ENCODE measurements at regions not wholly inside any gene's neighbourhood (a gene's known extent, or its start where the extent isn't known, plus 50 kb on each side); places are given as distances from the start of the nearest gene placed in this dataset.

GRCh38 chr7:153891990-153892389, 160.2 kb upstream of the DPP6 start:
- TF ChIP-seq, protein P1, sequence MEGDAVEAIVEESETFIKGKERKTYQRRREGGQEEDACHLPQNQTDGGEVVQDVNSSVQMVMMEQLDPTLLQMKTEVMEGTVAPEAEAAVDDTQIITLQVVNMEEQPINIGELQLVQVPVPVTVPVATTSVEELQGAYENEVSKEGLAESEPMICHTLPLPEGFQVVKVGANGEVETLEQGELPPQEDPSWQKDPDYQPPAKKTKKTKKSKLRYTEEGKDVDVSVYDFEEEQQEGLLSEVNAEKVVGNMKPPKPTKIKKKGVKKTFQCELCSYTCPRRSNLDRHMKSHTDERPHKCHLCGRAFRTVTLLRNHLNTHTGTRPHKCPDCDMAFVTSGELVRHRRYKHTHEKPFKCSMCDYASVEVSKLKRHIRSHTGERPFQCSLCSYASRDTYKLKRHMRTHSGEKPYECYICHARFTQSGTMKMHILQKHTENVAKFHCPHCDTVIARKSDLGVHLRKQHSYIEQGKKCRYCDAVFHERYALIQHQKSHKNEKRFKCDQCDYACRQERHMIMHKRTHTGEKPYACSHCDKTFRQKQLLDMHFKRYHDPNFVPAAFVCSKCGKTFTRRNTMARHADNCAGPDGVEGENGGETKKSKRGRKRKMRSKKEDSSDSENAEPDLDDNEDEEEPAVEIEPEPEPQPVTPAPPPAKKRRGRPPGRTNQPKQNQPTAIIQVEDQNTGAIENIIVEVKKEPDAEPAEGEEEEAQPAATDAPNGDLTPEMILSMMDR (IDR thresholded peaks at IDR 0.05; ENCODE audit: insufficient read depth, low read depth, low read length) = no peak
- no peak for TF ChIP-seq EZH2 (IDR thresholded peaks at IDR 0.05; ENCODE audit: insufficient read depth, low read length)
